OCI-LY7 (cell line): ENCODE measurements at regions not wholly inside any gene's neighbourhood (a gene's known extent, or its start where the extent isn't known, plus 50 kb on each side); places are given as distances from the start of the nearest gene placed in this dataset.

Experiments used
- BruUV-seq: library from RNA; stranded (reverse); fragments of 400-500 nt; replicated peaks from 2 replicates; lab custom pipeline; 2021; lab: Mats Ljungman, UMichigan
- CTCF ChIA-PET: fragments of 300-600 bp; sonication (Branson Sonifier 250); formaldehyde crosslinking; loops from one replicate; lab custom pipeline; 2022; ENCODE audit warnings: antibody characterized with exemption; ENCODE audit not compliant: unreplicated experiment; lab: Charles Lee
- POLR2A ChIA-PET: fragments of 300-600 bp; sonication (Branson Sonifier 250); formaldehyde crosslinking; loops from one replicate; lab custom pipeline; 2022; ENCODE audit warnings: antibody characterized with exemption; lab: Charles Lee
- DNase-seq: peaks from one replicate; pipeline ENCODE4 v3.0.0-alpha.2; 2015; ENCODE audit warnings: low spot score
- H2AFZ ChIP-seq: fragments of 200-600 bp; sonication (generic), shearing (Covaris generic); 2 replicates; pipeline ENCODE4 v1.6.1; 2014; ENCODE audit warnings: mild to moderate bottlenecking, antibody characterized with exemption, low read length, moderate library complexity
- H3K27ac ChIP-seq: fragments of 200-600 bp; sonication (generic); 2 replicates; pipeline ENCODE4 v1.5.1; 2014; ENCODE audit warnings: mixed run types, low read depth, mild to moderate bottlenecking, moderate library complexity, low read length, inconsistent platforms; ENCODE audit not compliant: poor library complexity, severe bottlenecking
- H3K36me3 ChIP-seq: fragments of 200-600 bp; sonication (generic); 2 replicates; pipeline ENCODE4 v1.6.1; 2014; ENCODE audit warnings: mild to moderate bottlenecking, antibody characterized with exemption, low read length, moderate library complexity, mixed read lengths; ENCODE audit not compliant: insufficient read depth
- H3K4me1 ChIP-seq: fragments of 200-600 bp; sonication (generic); 2 replicates; pipeline ENCODE4 v1.5.1; 2014; ENCODE audit warnings: mild to moderate bottlenecking, low read length; ENCODE audit not compliant: insufficient read depth, poor library complexity, severe bottlenecking
- H3K4me2 ChIP-seq: fragments of 200-600 bp; sonication (generic); 2 replicates; pipeline ENCODE4 v1.6.1; 2014; ENCODE audit warnings: mild to moderate bottlenecking, low read length
- H3K4me3 ChIP-seq: fragments of 200-600 bp; sonication (generic); 2 replicates; pipeline ENCODE4 v1.5.1; 2014; ENCODE audit warnings: mild to moderate bottlenecking, low read depth, low read length; ENCODE audit not compliant: poor library complexity, severe bottlenecking
- H3K79me2 ChIP-seq: fragments of 200-600 bp; sonication (generic); 2 replicates; pipeline ENCODE4 v1.6.1; 2016; ENCODE audit warnings: low read depth, mild to moderate bottlenecking, low read length, moderate library complexity, mixed read lengths; ENCODE audit not compliant: insufficient read depth
- H3K9me2 ChIP-seq: fragments of 200-600 bp; sonication (generic); 2 replicates; pipeline ENCODE4 v1.6.1; 2016; ENCODE audit warnings: mild to moderate bottlenecking, low read length, mixed read lengths; ENCODE audit not compliant: insufficient read depth
- H3K9me3 ChIP-seq: fragments of 200-600 bp; sonication (generic); 2 replicates; pipeline ENCODE4 v1.6.1; 2014; ENCODE audit warnings: mild to moderate bottlenecking, mixed run types, low read length, mixed read lengths
- H4K20me1 ChIP-seq: fragments of 200-600 bp; sonication (generic); 2 replicates; pipeline ENCODE4 v1.6.1; 2014; ENCODE audit warnings: mild to moderate bottlenecking, antibody characterized with exemption, low read length, moderate library complexity, mixed read lengths; ENCODE audit not compliant: insufficient read depth
- CTCF ChIP-seq: fragments of 200-600 bp; sonication (generic); conservative IDR thresholded peaks from 2 replicates; pipeline ENCODE4 v1.5.1; 2014; ENCODE audit warnings: mild to moderate bottlenecking, antibody characterized with exemption, low read length, moderate library complexity, mixed read lengths
- EZH2phosphoT487 ChIP-seq: fragments of 200-600 bp; sonication (generic); IDR thresholded peaks from 2 replicates; pipeline ENCODE4 v1.6.1; 2018; ENCODE audit warnings: low read depth, borderline replicate concordance, mild to moderate bottlenecking, mixed run types, antibody characterized with exemption, low read length, moderate library complexity, mixed read lengths
- intact Hi-C: fragments of 100-400 bp; cut with micrococcal nuclease; formaldehyde crosslinking; loops from one replicate; pipeline ENCODE4 v1.10.0; 2022; ENCODE audit not compliant: unreplicated experiment

DNA sequence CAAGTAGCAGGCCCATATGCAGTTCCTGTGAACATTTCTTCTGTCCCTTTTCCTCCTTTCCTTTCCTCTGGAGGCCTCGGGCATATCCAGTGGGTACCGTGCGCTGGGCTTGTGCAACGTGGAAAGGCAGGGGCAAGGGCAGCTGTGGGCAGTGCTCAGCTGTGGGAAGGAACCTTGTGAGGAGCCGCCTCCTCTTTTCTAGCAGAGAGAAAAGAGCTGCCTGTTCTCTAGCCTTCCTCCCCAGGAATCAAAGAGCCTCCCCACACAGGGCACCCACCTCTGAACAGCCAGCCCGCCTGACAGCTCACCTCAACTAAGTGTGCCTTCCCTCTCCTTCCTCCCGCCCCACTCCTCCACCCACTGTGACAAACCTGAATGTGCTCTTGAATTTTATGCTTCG lies 143.3 kb upstream of the HDDC2 start:
- CTCF ChIA-PET: interaction anchor here (0.7 kb wide), 1 partner anchor 62 kb away, joined by 5 read pairs; no protein-coding TSS in a partner anchor
- intact Hi-C loops: no loop called here
- no peaks in the 10 kb centered on the region for H3K79me2 ChIP-seq

DNA sequence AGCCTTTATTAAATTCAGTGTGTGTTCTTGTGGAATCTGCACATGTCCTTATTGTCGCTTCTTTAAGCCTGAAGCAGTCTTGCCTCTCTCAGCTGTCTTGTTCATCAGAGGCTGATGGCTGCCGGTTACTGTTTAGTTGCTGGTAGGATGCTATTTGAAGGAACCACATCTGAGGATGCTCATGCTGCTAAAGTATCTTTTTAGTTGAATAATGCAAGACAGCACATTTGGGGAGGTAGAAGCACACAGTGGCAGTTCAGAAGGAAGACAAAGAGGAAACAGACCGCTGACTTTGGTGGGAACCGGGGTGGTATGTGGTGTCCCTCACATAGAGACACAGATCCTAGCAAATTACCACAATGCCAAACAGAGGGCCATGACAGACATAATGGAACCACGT lies 144.2 kb upstream of the HDDC2 start:
- Histone ChIP-seq H3K4me1 (no peaks in the 10 kb centered on the region), H3K9me3 (no peaks in the 10 kb centered on the region), H3K4me3 (no peak overlapping the region), H2AFZ (no peak overlapping the region), H3K27ac (no peak overlapping the region), H4K20me1 (no peaks in the 10 kb centered on the region), H3K36me3 (no peaks in the 10 kb centered on the region), H3K79me2 (no peaks in the 10 kb centered on the region), H3K4me2 (no peak overlapping the region), H3K9me2 (no peaks in the 10 kb centered on the region)
- ChIA-PET POLR2A (no interaction called here), CTCF (no interaction called here)
- DNase-seq: no peak
- no TSS peak for BruUV-seq
- TF ChIP-seq CTCF (no peak), EZH2phosphoT487 (no peak)
- intact Hi-C loops: no loop called here

More for the DNA sequence above, 143.3 kb upstream of the HDDC2 start:
- Histone ChIP-seq H3K4me2 (no peak overlapping the region), H3K36me3 (no peaks in the 10 kb centered on the region), H3K4me1 (no peaks in the 10 kb centered on the region), H3K9me2 (no peaks in the 10 kb centered on the region), H3K9me3 (no peaks in the 10 kb centered on the region), H4K20me1 (no peaks in the 10 kb centered on the region), H3K27ac (no peak overlapping the region), H2AFZ (no peak overlapping the region), H3K4me3 (no peak overlapping the region)
- POLR2A ChIA-PET: no interaction called here
- no TSS peak for BruUV-seq
- TF ChIP-seq CTCF: no peak
- TF ChIP-seq EZH2phosphoT487: no peak
- DNase-seq: no peak

- H3K4me1 ChIP-seq: no peaks in the 10 kb centered on the region
- H3K27ac ChIP-seq: no peak overlapping the region
- no peaks in the 10 kb centered on the region for H3K79me2 ChIP-seq
- TF ChIP-seq CTCF (no peak), EZH2phosphoT487 (no peak)
- intact Hi-C loops: no loop called here
- DNase-seq: no peak
- 0 out of 2 replicates have a peak, but pooled peaks cover 3% of the 10 kb centered on the region for H3K9me3 ChIP-seq
- H3K9me2 ChIP-seq: no peaks in the 10 kb centered on the region
- no peak overlapping the region for H2AFZ ChIP-seq
- POLR2A ChIA-PET: no interaction called here
- BruUV-seq: no TSS peak
- H3K4me3 ChIP-seq: no peak overlapping the region
- H4K20me1 ChIP-seq: no peaks in the 10 kb centered on the region
- CTCF ChIA-PET: no interaction called here
- H3K4me2 ChIP-seq: no peak overlapping the region
- no peaks in the 10 kb centered on the region for H3K36me3 ChIP-seq
These were observed 150.0 kb upstream of the HDDC2 start for GRCh38 chr6:125451750-125452149.
